ENCODE measurements at regions not wholly inside any gene's neighbourhood (a gene's known extent, or its start where the extent isn't known, plus 50 kb on each side); places are given as distances from the start of the nearest gene placed in this dataset.

- no peak for TF ChIP-seq POLR2AphosphoS5 (IDR thresholded peaks at IDR 0.05; ENCODE audit: insufficient read depth, low read depth, low read length)
- TF ChIP-seq POLR2A (IDR thresholded peaks at IDR 0.05; ENCODE audit: low read depth, low read length), result no peak
- no peak for TF ChIP-seq CTCF (IDR thresholded peaks at IDR 0.05; ENCODE audit: extremely low read depth in 1 of 2, insufficient read depth in 1 of 2, low read depth in 1 of 2, low read length in 2 of 2)
Measured at GRCh38 chr10:129075508-129075907, 391.5 kb upstream of the MGMT start.
